Kidney epithelial cell (primary cell): ENCODE measurements at regions not wholly inside any gene's neighbourhood (a gene's known extent, or its start where the extent isn't known, plus 50 kb on each side); places are given as distances from the start of the nearest gene placed in this dataset.

Source experiments
- DNase-seq: peaks from one replicate; pipeline ENCODE4 v3.0.0-alpha.2; 2010; ENCODE audit warnings: low read depth
- H3K27me3 ChIP-seq: 2 replicates; pipeline ENCODE4 v1.6.0; 2011; ENCODE audit warnings: low read length; ENCODE audit not compliant: control insufficient read depth, insufficient read depth
- H3K36me3 ChIP-seq: 2 replicates; pipeline ENCODE4 v1.5.1; 2011; ENCODE audit warnings: low read length; ENCODE audit not compliant: control insufficient read depth, insufficient read depth
- H3K4me3 ChIP-seq: 2 replicates; pipeline ENCODE4 v1.5.1; 2011; ENCODE audit warnings: low read depth, mild to moderate bottlenecking, control low read depth, low read length
- TF ChIP-seq, protein P1 (sequence below): IDR thresholded peaks from 2 replicates; pipeline ENCODE4 v1.5.1; 2011; ENCODE audit warnings: mild to moderate bottlenecking, moderate library complexity, low read length, control low read depth, inconsistent platforms; ENCODE audit not compliant: insufficient read depth, poor library complexity, severe bottlenecking

DNA sequence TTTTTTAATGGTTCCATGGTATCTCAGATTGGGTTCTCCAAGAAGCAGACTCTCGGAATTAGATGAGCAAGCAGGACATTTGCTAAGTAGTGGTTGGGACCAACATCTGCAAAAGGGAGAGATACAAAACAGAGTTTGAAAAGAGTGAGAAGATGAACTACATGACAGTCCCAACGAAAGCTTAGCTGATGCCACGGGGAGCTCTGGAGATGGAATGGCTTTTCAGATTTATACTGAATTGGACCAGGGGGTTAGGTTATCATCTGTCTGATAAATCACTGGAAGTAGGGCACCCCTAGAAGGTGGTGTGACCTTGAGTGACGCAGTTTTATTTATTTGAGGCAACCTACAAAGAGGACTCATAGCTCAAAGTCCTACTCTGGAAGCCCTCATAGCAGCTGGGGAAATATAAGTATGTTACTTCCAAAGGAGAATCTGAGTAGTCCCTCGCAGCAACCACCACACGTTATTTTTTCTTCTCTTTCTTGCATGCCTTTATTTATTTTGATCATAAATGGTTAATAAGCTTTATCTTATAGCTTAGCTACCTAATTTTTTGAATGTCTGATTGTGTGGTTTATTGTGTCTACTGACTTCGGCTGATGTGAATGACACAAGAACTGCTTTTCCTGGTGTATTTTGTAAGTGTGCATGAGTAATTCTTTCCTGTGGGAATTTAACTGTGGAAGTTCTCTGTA is 815.4 kb downstream of the SQOR start:
- DNase-seq: no peak
- Histone ChIP-seq H3K4me3 (no peak overlapping the region), H3K27me3 (no peaks in the 10 kb centered on the region), H3K36me3 (no peaks in the 10 kb centered on the region)
- TF ChIP-seq, protein P1, sequence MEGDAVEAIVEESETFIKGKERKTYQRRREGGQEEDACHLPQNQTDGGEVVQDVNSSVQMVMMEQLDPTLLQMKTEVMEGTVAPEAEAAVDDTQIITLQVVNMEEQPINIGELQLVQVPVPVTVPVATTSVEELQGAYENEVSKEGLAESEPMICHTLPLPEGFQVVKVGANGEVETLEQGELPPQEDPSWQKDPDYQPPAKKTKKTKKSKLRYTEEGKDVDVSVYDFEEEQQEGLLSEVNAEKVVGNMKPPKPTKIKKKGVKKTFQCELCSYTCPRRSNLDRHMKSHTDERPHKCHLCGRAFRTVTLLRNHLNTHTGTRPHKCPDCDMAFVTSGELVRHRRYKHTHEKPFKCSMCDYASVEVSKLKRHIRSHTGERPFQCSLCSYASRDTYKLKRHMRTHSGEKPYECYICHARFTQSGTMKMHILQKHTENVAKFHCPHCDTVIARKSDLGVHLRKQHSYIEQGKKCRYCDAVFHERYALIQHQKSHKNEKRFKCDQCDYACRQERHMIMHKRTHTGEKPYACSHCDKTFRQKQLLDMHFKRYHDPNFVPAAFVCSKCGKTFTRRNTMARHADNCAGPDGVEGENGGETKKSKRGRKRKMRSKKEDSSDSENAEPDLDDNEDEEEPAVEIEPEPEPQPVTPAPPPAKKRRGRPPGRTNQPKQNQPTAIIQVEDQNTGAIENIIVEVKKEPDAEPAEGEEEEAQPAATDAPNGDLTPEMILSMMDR: no peak

DNA sequence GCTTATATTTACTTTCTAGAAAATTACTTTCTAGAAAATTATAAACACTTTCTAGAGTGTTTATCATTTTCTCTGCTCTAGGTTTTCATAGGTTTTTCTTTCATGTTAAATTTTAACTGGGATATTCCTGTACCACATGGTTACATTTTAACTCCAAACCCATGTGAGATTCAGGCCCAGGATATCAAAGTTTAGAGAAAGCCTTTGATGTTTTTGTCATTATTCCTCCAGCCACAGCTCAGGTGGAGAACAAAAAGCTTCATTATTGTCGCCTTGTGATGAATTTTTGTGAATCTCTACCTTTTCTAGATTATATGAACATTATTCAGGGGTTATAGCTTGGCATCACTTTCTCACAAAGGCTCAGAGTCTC is 816.0 kb downstream of the SQOR start:
- TF ChIP-seq, protein P1: no peak
- no peak overlapping the region for H3K4me3 ChIP-seq
- no peak for DNase-seq

DNA sequence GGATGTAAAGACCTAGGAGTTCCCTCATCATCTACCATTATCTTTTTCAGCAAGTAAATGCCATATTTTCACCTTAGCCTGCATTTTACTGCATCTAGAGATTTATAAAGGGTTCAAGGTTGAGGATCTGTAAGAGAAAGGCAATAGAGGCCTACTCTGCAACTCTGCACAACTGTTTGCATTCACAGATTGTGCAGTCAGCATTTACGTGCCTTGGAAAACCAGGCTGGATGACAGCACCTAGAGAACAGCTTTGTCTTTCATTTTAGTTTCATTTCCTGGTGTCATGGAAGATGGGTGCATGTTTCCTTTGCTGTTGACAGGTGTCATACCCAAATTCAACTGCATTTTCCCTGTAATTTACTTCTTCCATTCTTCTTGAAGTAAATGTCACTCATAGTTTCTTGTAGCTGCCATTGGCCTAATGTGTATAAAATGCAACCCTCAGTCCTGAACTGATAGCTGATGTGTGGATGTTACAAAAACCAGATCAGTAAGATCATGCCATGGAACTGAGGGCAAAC is 817.5 kb downstream of the SQOR start:
- TF ChIP-seq, protein P1: no peak
- DNase-seq: no peak
- Histone ChIP-seq H3K4me3 (no peak overlapping the region), H3K36me3 (no peaks in the 10 kb centered on the region), H3K27me3 (no peaks in the 10 kb centered on the region)

More for the DNA sequence above, 816.0 kb downstream of the SQOR start:
- no peaks in the 10 kb centered on the region for H3K36me3 ChIP-seq
- no peaks in the 10 kb centered on the region for H3K27me3 ChIP-seq

DNA sequence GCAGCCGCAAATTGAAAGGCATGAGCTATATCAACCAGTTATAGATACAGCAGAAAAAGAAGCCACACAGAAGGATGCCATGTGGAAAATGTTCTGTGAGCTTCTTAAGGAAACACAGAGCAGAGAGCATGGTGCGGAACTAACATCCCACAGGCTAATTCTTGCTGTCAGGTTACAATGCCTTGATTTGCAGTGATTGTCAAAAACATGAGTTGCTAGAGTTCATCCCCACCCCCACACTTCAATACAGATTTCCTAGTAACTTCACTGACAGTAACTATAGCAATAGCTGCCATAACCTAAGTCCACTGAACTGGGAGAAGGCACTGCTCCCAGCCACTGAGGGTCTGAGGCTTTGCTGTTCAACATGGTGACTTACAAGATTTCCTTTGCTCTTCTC is 821.6 kb downstream of the SQOR start:
- no peak overlapping the region for H3K4me3 ChIP-seq
- H3K27me3 ChIP-seq: no peaks in the 10 kb centered on the region
- H3K36me3 ChIP-seq: no peaks in the 10 kb centered on the region
- TF ChIP-seq, protein P1: no peak
- no peak for DNase-seq

DNA sequence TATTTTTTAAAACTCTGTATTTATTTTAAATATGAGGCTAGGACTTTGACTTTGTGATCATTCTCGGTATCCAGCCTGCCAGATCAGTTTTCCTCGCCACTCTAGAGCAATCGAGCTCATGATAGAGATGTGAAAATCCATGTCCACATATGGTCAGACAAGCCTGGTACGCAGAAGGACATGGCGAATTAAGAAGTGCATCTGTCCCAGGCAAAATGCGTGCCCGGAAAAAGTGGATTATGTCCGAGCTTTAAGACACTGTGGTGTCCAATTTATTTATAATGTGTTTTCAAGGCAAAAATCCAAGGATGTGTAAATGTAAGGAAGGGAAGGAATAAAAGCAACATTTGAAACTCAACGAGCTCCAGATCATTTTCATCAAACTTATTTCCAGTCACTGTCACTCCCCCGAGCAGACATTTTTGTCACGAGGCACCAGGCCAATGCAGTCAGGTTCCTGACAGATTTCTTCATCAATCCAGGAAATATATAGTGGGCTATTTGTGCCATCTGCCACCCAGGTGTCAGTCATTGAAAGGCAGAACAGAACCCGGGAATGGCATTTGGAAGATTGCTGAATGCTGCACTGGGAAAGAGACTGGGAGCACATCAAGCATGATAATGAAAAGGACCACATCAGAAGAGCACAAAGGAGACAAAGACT is 825.7 kb downstream of the SQOR start:
- Histone ChIP-seq H3K36me3 (no peaks in the 10 kb centered on the region), H3K4me3 (no peak overlapping the region), H3K27me3 (no peaks in the 10 kb centered on the region)
- DNase-seq: no peak
- TF ChIP-seq, protein P1: no peak
